ENCODE measurements at regions not wholly inside any gene's neighbourhood (a gene's known extent, or its start where the extent isn't known, plus 50 kb on each side); places are given as distances from the start of the nearest gene placed in this dataset.

DNA sequence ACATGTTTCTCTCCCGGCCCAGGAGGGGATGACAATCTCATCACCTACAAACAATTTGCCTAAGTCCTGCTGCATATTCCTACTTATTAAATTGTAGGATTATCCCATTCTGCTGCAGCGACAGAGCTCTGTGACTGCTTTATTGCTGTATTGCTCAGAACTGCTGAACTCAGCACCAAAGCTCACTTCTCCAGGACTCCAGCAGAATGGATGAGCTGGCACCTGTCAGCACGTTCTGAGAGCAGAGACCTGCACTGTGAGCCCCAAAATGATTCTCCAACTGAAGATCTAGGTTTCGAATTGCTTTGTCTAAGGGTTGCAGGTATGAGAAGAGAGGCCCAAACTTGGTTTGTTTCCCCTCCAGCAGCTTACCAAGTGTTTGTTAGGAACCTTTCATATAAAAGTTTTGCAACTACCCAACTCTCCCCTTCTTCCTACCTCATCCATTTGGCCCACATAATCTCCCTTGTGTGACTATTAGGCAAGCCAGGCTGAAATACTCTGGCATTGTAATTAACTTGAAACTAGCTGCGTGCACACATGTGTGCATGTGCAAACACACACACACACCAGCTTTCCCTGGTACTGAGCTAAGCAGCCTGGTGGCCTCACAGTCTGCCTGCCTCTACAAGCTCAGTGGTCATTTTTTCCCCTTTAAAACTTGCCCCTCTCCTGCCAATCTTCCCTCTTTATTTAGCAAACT lies 161.4 kb upstream of the CAMK1G start:
- DNase-seq, result no peak

DNA sequence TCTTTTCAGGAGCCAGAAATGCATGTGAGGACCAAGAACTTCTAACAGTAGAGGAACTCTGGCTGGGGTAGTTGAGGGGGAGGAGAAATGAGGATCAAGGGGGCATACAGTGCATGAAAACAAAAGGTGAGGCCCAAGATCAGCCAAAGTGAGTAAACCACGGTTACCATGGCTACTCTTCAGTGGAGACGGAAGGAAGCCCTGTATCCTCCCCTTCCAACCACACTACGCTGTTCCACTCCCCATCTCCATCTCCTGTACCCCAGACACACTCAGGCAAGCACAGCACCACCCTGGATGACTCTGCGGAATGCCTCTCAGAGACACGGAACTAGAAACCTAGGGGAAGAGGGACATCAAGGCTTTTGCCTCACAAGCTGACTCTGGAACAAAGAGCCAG lies 157.6 kb upstream of the CAMK1G start:
- no peak for DNase-seq

DNA sequence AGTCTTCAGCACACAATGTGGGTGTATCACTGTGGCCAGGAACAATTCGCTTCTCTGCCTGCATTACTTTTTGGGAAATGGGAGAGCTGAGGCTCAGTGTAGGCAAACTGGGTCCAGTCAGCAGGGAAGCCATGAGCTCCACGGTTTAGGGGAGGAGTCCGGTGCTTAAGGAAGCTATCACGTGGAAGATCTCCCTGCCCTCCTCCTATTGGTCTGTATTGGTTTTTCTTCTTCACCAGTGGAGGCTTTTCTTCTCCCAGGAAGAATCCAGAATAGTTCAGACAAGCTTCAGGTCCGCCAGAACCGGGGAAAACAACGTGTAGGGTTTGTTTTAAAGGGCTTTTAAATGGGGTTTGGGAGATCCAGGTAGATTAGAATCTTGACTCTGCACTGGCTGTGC lies 156.2 kb upstream of the CAMK1G start:
- no peak for DNase-seq

DNA sequence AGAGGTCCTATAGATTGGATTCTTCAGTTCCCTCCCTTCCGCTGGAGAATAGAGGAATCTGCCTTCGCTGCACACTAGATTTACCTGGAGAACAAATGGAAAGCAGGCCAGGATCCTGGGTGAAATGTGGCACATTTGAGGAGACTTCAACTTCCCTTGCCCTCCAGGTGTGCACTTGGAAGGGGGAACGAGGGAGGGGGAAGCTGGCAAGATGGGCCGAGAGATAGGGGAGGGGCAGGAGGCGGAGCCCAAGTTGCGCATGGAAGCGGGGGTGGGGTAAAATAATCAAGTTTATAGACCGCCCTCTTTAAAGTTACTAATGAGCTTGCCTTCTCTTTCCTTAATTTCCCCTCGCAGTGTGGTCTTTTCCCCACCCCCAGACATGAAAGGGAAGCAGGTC lies 155.7 kb upstream of the CAMK1G start:
- DNase-seq, result no peak

DNA sequence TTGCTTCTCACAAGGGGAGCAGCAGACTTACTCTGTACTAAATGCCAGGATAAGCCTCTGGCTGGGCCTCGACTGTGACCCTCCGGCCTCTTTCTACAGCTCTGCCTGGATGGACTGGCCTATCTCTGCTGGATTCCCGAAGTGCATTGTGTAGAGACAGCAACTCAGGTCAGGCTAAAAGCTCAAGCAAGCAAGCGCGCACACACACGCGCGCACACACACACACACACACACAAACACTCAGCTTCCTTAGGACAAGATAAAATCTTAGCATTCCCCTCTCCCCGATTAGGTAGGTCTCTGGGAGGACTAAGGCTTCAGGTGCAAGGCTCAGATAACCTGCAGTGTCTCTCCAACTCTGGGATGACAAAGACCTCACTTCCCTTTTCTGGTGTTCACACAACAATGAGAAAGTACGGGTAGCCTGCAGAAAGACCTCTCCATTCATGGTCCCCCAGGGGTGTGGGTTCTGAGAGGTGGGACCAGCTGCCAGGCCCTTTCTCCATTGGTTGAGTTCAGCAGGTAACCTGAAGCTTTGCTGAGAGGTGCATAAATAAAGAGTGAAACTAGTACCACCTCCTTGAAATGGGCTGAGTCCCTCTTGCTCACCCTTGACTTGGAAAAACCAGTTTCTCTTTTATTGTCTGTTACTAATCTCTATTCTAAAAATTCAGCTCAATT lies 155.1 kb upstream of the CAMK1G start:
- DNase-seq, result no peak

DNA sequence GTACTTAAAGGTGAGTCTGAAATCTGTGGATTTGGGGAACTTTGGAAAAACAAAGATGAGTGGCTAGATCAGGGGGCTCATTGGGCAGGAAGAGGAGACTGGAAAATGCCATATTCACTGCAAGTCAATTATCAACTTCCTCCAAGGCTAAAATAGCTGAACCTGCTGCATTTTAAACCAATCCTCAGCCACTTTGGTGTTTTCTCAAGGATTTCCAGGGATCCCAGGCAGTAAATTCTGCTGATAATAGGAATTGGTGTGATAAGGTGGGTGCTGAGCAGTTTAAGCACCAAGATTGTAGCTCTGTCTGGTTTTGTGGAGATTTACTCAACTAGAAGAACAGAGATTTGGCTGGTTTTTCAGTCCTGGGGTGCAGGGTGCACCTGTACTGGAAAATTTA lies 153.9 kb upstream of the CAMK1G start:
- DNase-seq, result no peak

DNA sequence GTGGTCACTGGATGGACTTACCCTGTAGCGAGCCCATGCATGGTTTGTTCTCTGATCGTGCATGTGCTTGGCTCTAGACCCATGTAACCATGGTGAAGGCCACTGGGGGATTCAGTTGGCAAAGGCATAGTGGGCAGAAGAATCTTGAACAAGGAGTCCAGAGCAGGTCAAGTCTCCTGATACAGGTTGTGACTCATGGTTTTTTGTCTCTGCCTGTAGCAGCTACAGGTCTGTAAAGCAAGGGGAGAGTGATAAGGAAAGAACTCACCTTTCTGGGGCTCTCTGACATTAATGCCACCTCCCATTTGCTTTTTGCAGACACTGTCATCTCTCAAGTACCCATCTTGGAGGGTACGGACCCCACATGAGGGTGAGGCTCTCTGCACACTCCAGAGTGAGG lies 153.4 kb upstream of the CAMK1G start:
- DNase-seq, result no peak

- DNase-seq, result no peak
Observed at GRCh38 chr1:209430821-209431259, 152.7 kb upstream of the CAMK1G start.

- no peak for DNase-seq
Observed at GRCh38 chr1:209431402-209431801, 152.1 kb upstream of the CAMK1G start.

DNA sequence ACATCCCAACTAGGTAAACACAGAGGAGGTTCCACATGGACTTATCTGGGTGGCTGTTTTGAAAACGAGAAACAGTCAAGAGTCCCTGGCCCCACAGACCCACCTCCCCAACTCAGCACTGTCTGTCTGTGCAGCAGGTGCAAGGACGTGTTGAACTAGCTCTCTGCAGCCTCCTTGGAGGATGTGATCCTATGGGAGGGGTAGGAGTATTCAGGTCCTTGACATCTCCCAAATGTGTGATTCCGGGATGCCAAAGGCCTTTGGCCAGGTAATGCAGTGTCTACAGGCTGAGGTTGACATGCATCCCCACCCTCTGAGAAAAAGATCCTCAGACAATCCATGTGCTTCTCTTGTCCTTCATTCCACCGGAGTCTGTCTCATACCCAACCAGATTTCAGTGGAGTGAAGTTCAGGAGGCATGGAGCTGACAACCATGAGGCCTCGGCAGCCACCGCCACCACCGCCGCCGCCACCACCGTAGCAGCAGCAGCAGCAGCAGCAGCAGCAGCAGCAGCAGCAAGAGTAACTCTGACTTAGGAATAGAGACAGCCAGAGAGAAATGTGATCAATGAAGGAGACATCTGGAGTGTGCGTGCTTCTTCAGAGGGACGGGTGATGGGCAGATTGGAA lies 151.6 kb upstream of the CAMK1G start:
- DNase-seq, result no peak

- no peak for DNase-seq
Observed at GRCh38 chr1:209432443-209432825, 151.1 kb upstream of the CAMK1G start.

GRCh38 chr1:209433649-209434031 lies 149.9 kb upstream of the CAMK1G start:
- no peak for DNase-seq

DNA sequence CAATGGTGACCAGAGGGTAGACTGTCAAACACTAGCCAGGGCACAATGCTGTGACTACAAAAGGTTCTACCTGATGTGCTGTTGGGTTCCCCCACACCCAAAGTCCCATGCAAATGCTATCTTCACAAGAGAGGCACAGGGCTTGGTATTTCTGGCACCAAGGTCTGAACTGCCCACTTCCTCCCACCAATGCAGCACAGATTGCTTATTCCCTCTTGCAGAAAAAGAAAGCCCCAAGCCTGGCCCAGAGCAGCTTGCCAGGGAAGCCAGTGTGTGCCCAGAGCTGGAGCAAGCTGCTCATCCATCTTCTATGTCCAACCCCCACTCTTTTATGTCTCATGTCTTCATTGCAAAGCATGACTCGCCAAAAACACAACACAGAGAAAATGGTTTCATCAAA lies 149.4 kb upstream of the CAMK1G start:
- no peak for DNase-seq

DNA sequence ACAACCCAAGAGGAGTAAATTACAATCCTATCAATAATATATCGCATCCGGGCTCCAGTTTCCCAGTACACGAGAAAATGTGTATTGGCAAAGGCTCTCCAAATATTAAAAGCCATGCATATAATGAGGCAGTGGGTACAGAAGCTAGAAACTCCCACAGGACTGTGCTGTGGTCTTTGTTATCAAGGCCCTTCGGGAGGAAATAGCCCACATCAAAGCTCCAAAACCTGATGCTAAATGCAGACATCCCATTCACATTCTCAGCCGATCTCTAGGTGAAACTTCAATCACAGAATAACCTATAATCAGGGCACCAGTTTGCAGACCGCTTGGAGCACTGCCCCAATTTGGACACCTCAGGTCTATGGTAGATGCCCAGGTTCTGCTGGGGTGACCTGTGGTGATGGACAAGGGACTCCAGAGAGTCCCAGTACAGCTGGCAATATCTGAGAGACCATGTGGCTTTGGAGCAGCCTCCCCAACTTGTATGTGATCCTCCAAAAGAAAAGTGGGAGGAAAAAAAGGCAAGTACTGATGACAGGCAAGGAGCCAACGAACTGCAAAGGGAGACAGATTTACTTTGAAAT lies 148.8 kb upstream of the CAMK1G start:
- no peak for DNase-seq

DNA sequence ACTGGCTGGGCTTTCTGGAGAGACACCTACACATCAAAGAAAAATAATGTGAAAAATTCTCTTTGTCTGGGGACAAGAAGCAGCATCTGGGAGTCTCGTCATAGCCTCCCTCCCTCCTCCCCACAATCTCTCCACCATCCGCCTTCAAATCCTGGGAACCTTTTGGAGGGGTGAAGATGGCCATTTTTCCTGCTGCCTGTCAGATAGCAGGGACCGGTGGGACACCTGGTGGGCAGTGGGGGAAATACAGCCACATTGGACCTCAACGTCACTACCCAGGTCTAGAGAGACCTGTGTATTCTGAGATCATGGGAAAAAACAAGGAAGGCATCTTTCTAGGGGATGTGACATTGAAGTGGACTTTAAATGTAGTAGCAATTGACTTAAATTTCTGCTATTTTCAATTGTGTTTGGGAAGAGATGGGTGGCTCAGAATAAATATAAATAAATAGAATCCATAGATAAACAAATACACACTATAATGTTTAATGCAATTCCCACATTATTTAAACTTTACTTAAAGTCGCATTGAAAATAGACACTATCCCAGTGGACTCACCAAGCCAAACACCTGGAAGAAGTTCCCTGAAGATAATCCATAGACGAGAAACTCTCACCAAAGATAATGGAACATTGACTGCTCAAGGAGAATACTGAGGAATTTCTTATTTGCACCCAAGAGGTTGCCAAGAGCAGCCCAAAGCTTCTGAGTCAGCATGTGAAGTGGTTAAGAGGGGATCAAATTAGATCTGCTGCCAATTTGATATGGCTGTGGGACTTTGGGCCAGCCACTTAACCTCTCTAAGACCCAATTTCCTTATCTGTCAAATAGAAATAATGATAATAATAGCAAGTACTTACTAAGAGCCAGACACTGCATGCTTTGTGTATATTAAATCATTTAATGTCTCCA lies 147.6 kb upstream of the CAMK1G start:
- DNase-seq, result peak; percentile 78

GRCh38 chr1:209439828-209440227 lies 143.7 kb upstream of the CAMK1G start:
- DNase-seq, result no peak

DNA sequence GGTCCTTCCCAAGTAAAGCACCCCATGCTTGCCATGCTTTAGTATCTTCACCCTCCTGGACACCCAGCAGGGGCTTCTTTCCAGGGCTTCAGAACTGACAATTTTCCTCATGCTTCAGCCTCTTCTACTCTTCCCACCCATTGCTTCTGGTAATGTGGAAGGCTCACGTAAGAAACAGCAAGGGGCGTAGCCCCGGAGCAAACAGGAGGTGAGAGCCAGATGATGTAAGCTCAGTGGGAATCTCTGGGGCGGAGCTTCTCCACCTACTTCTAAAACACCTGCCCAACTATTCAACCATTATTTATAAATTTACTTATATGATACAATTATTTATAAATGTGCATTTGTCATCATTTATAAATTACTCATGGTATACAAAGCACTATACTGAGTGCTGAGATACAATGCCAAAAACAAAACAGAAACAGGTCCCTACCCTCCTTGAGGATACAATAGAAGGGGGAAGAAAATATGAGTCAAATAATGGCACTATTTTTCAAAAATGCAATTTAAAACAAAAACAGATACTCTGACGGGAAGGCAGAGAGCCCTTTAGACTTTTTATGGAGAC lies 140.1 kb upstream of the CAMK1G start:
- no peak for DNase-seq

GRCh38 chr1:209443975-209444651 lies 139.4 kb upstream of the CAMK1G start:
- no peak for DNase-seq

DNA sequence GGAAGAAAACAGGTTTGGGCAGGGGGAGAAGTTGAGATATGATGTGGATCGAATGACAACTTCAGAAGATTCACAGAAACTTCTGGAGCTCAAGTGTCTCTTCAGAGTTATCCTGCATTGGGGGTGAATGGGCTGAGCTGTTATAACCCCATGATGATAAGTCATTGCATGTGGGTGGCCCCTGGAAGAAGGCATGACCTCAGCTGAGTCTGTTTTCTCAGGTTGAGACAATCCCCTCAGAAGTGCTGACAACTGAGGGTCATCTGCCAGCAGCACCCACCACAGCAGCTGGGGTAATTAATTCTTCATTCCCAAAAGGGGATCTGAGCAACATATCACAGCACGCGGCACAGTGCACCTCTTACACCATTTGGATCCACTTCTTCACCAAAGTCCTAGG lies 138.6 kb upstream of the CAMK1G start:
- no peak for DNase-seq

DNA sequence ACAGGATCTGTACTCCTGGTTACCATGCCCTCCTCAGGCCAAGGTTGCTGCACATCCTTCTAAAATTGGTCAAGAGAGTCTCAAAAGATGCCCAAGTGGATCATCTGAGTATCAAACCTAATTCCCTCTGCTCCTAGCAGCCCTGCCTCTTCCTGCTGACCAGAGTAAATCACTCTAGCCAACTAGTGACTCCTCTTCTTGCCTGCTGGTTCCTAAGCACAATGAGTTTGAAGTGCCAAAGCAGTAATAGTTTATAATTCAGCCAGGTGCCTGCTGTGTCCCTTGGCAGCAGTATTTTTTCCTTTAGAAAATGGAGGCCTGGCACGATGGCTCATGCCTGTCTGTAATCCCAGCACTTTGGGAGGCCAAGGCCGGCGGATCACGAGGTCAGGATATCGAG lies 137.9 kb upstream of the CAMK1G start:
- no peak for DNase-seq

DNA sequence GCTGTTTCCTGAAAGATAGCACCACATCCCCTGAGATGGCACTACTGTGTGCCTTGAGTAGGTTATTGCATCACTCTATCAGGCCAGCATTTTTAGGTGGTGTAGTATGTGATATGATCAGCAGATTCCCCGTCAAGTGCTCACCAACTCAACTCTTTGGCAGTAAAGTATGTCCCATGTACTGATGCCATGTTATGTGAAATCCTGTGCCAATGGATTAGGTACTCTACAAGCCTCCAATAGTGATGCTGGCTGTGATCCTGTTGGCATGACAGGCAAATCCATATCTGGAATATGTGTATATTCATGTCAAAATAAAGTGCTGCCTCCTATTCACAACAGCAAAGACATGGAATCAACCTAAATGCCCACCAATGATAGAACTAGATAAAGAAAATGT lies 137.2 kb upstream of the CAMK1G start:
- no peak for DNase-seq
